CD4-positive, alpha-beta T cell (primary cell): ENCODE measurements at regions not wholly inside any gene's neighbourhood (a gene's known extent, or its start where the extent isn't known, plus 50 kb on each side); places are given as distances from the start of the nearest gene placed in this dataset.
"Not testable (repeated sequence)": the region's sequence is repeated elsewhere in the genome, so short reads cannot be mapped to it uniquely, and the experiment has no call there.

ENCODE experiments used
- ATAC-seq: fragments of 200-7000 bp; cut with Tn5 transposase; one replicate; pipeline ENCODE4 v1.10.0; 2022; ENCODE audit warnings: mild to moderate bottlenecking; ENCODE audit not compliant: poor library complexity
- CTCF ChIA-PET: fragments of 350-600 bp; sonication (Branson Sonifier 250); formaldehyde crosslinking; loops from one replicate; lab custom pipeline; 2021; ENCODE audit warnings: antibody characterized with exemption, inconsistent platforms; lab: Charles Lee
- POLR2A ChIA-PET: fragments of 350-600 bp; sonication (Branson Sonifier 250); formaldehyde crosslinking; loops from one replicate; lab custom pipeline; 2021; ENCODE audit warnings: antibody characterized with exemption, inconsistent platforms; lab: Charles Lee
- DNase-seq, 14 experiments: peaks; one replicate each; pipeline ENCODE4 v3.0.0-alpha.2; 2013 to 2020; ENCODE audit warnings: mixed read lengths in 2 of 14
- H3K27ac ChIP-seq, 2 donors: one replicate each; pipeline versions ENCODE4 v1.5.1 to v1.7.0; 2013; ENCODE audit warnings: low read length in 2 of 2, low read depth in 1 of 2, mild to moderate bottlenecking in 1 of 2
- H3K27me3 ChIP-seq, 2 experiments: 1 replicate in 1 of 2; 2 replicates in 1 of 2; pipeline versions ENCODE4 v1.6.1 to v1.7.0; 2013; ENCODE audit warnings: low read length in 2 of 2, control low read depth in 1 of 2, mild to moderate bottlenecking in 1 of 2, moderate library complexity in 1 of 2; ENCODE audit not compliant: insufficient read depth in 2 of 2, control insufficient read depth in 1 of 2
- H3K36me3 ChIP-seq: one replicate; pipeline ENCODE4 v1.6.1; 2013; ENCODE audit warnings: low read length, control low read depth; ENCODE audit not compliant: insufficient read depth
- H3K4me1 ChIP-seq: one replicate; pipeline ENCODE4 v1.6.1; 2013; ENCODE audit warnings: low read length, control low read depth; ENCODE audit not compliant: insufficient read depth
- H3K4me3 ChIP-seq: one replicate; pipeline ENCODE4 v1.5.1; 2013; ENCODE audit warnings: mild to moderate bottlenecking, low read length, moderate library complexity
- H3K9me3 ChIP-seq, 2 experiments: 1 replicate in 1 of 2; 2 replicates in 1 of 2; pipeline versions ENCODE4 v1.6.1 to v1.7.0; 2013; ENCODE audit warnings: low read length in 2 of 2, mild to moderate bottlenecking in 2 of 2, control low read depth in 1 of 2, moderate library complexity in 1 of 2; ENCODE audit not compliant: control insufficient read depth in 1 of 2, insufficient read depth in 1 of 2
- H3K27ac Mint-ChIP-seq: one replicate; pipeline ENCODE4 v1.8.0; 2020; ENCODE audit warnings: mixed read lengths
- H3K27me3 Mint-ChIP-seq: one replicate; pipeline ENCODE4 v1.8.0; 2021; ENCODE audit warnings: mixed read lengths
- H3K36me3 Mint-ChIP-seq: one replicate; pipeline ENCODE4 v1.8.0; 2021; ENCODE audit warnings: low read depth, mixed read lengths
- H3K4me1 Mint-ChIP-seq: one replicate; pipeline ENCODE4 v1.8.0; 2021; ENCODE audit warnings: low read depth, mixed read lengths
- H3K4me3 Mint-ChIP-seq: one replicate; pipeline ENCODE4 v1.8.0; 2020; ENCODE audit warnings: mild to moderate bottlenecking, mixed read lengths
- H3K9me3 Mint-ChIP-seq: one replicate; pipeline ENCODE4 v1.8.0; 2020; ENCODE audit warnings: mixed read lengths
- CTCF ChIP-seq: fragments of 200-600 bp; IDR thresholded peaks from one replicate; pipeline ENCODE4 v1.8.0; 2022; ENCODE audit warnings: antibody characterized with exemption, mild to moderate bottlenecking
- intact Hi-C, 2 experiments: fragments of 100-400 bp; cut with DNase I in 1 of 2; cut with micrococcal nuclease in 1 of 2; formaldehyde crosslinking; loops; one replicate each; pipeline versions ENCODE4 v1.15.1 to v1.9.0; 2023 to 2025; cut with DNase I, micrococcal nuclease

GRCh38 chr16:61128545-61129323 lies 907.5 kb downstream of the CDH8 start:
- Histone ChIP-seq H3K4me1 (no peaks in the 10 kb centered on the region), H3K27ac (no peak overlapping the region), H3K36me3 (no peaks in the 10 kb centered on the region), H3K27me3 (no peaks in the 10 kb centered on the region), H3K4me3 (no peak overlapping the region), H3K9me3 (peaks cover 0 to 16% of the 10 kb centered on the region in 2 experiments)
- H3K27ac Mint-ChIP-seq, result no peak overlapping the region
- no peak for TF ChIP-seq CTCF
- ATAC-seq (no peak), DNase-seq (no peak)
- POLR2A ChIA-PET, result no interaction called here
- H3K4me1 Mint-ChIP-seq, result no peaks in the 10 kb centered on the region
- CTCF ChIA-PET, result no interaction called here
- H3K27me3 Mint-ChIP-seq, result no peaks in the 10 kb centered on the region
- H3K4me3 Mint-ChIP-seq, result no peak overlapping the region
- peaks cover 5% of the 10 kb centered on the region for H3K9me3 Mint-ChIP-seq
- intact Hi-C loops, result no loop called here
- H3K36me3 Mint-ChIP-seq, result no peaks in the 10 kb centered on the region

- H3K36me3 Mint-ChIP-seq, result no peaks in the 10 kb centered on the region
- H3K9me3 Mint-ChIP-seq, result peaks cover 11% of the 10 kb centered on the region
- intact Hi-C loops, result no loop called here
- POLR2A ChIA-PET, result no interaction called here
- DNase-seq (no peak), ATAC-seq (no peak)
- H3K9me3 ChIP-seq, result peaks cover 0 to 13% of the 10 kb centered on the region in 2 experiments
- no peak overlapping the region for H3K27ac ChIP-seq
- no peaks in the 10 kb centered on the region for H3K4me1 Mint-ChIP-seq
- no peaks in the 10 kb centered on the region for H3K4me1 ChIP-seq
- H3K27me3 ChIP-seq, result no peaks in the 10 kb centered on the region
- H3K4me3 ChIP-seq, result no peak overlapping the region
- H3K27ac Mint-ChIP-seq, result no peak overlapping the region
- H3K27me3 Mint-ChIP-seq, result no peaks in the 10 kb centered on the region
- CTCF ChIA-PET, result no interaction called here
- H3K4me3 Mint-ChIP-seq, result no peak overlapping the region
- H3K36me3 ChIP-seq, result no peaks in the 10 kb centered on the region
- no peak for TF ChIP-seq CTCF
Measured at GRCh38 chr16:61105544-61105943, 930.7 kb downstream of the CDH8 start.

GRCh38 chr16:61098505-61098904 lies 937.7 kb downstream of the CDH8 start:
- no peak for DNase-seq
- H3K9me3 Mint-ChIP-seq, result peaks cover 9% of the 10 kb centered on the region
- no peak for TF ChIP-seq CTCF
- H3K4me3 Mint-ChIP-seq, result no peak overlapping the region
- Histone ChIP-seq H3K27ac (no peak overlapping the region), H3K36me3 (no peaks in the 10 kb centered on the region), H3K9me3 (no peaks in the 10 kb centered on the region), H3K4me1 (no peaks in the 10 kb centered on the region), H3K27me3 (no peaks in the 10 kb centered on the region), H3K4me3 (no peak overlapping the region)
- ATAC-seq, result no peak
- H3K27ac Mint-ChIP-seq, result no peak overlapping the region
- H3K36me3 Mint-ChIP-seq, result no peaks in the 10 kb centered on the region
- ChIA-PET POLR2A (no interaction called here), CTCF (no interaction called here)
- H3K4me1 Mint-ChIP-seq, result no peaks in the 10 kb centered on the region
- intact Hi-C loops, result no loop called here
- H3K27me3 Mint-ChIP-seq, result no peaks in the 10 kb centered on the region

- POLR2A ChIA-PET, H3K4me1 Mint-ChIP-seq, H3K27me3 Mint-ChIP-seq, DNase-seq, ATAC-seq, H3K36me3 Mint-ChIP-seq, H3K27me3 ChIP-seq, H3K27ac ChIP-seq, H3K36me3 ChIP-seq, H3K4me3 Mint-ChIP-seq, H3K4me3 ChIP-seq, H3K4me1 ChIP-seq, H3K27ac Mint-ChIP-seq, intact Hi-C loops, CTCF ChIA-PET: not testable (repeated sequence)
- H3K9me3 ChIP-seq, result peaks cover 4 to 17% of the 10 kb centered on the region in 2 experiments
- H3K9me3 Mint-ChIP-seq, result peaks cover 21% of the 10 kb centered on the region
Measured at GRCh38 chr16:61091300-61091699, 944.9 kb downstream of the CDH8 start.
